ENCODE measurements at regions not wholly inside any gene's neighbourhood (a gene's known extent, or its start where the extent isn't known, plus 50 kb on each side); places are given as distances from the start of the nearest gene placed in this dataset.

DNA sequence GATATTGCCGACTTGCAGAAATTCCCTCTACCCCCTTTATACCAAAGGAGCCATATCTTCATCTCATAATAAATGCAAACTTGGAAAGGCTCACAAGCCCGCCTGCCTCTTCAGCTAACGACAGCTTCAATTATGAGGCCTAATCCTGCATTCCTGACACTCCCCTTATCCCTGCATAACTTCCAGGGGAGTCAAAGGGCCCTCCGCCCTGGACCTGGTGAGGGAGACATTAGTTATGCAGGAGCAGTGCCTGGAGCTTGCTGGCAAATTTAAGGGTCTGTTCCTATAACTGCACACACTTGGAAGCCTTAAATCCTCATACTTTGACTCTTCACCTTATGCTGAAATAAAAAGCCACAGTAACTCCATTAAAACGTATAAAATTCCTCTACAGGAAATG lies 617.9 kb downstream of the BNC2 start:
- TF ChIP-seq, protein P1, sequence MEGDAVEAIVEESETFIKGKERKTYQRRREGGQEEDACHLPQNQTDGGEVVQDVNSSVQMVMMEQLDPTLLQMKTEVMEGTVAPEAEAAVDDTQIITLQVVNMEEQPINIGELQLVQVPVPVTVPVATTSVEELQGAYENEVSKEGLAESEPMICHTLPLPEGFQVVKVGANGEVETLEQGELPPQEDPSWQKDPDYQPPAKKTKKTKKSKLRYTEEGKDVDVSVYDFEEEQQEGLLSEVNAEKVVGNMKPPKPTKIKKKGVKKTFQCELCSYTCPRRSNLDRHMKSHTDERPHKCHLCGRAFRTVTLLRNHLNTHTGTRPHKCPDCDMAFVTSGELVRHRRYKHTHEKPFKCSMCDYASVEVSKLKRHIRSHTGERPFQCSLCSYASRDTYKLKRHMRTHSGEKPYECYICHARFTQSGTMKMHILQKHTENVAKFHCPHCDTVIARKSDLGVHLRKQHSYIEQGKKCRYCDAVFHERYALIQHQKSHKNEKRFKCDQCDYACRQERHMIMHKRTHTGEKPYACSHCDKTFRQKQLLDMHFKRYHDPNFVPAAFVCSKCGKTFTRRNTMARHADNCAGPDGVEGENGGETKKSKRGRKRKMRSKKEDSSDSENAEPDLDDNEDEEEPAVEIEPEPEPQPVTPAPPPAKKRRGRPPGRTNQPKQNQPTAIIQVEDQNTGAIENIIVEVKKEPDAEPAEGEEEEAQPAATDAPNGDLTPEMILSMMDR (conservative IDR thresholded peaks at IDR 0.05 in 1 of 2, IDR thresholded peaks at IDR 0.05 in 1 of 2; ENCODE audit: extremely low read depth in 1 of 2, insufficient read depth in 1 of 2, low read depth in 1 of 2, low read length in 2 of 2): no peak
- no peak for TF ChIP-seq EZH2 (IDR thresholded peaks at IDR 0.05; ENCODE audit: borderline replicate concordance, low read length)

All from mammary epithelial cell (primary cell).